HG03097 (cell line): ENCODE measurements at regions not wholly inside any gene's neighbourhood (a gene's known extent, or its start where the extent isn't known, plus 50 kb on each side); places are given as distances from the start of the nearest gene placed in this dataset.

Source experiments
- ATAC-seq: cut with Tn5 transposase; IDR thresholded peaks from one replicate; pipeline ENCODE4 v1.9.1; 2021; ENCODE audit not compliant: unreplicated experiment, low FRiP score

DNA sequence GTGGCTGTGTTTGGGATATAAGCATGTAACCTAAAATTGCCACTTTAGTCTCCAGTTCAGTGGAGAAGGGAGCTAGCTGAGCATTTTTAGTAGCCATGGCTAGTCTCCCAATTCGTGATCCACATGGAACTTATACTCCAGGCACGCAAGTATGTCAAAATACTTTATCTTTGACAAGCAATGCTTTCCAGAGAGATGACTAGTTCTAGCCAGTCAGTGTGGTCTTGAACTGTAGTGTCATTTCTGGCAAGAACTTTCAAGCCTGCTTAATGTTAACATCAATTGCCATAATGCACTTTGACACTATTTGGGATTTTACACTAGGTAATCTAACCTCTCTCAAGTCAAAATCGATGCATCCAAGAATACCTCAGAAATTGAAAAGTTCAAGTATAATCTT, 660.0 kb downstream of the PTPRC start:
- ATAC-seq = no peak

DNA sequence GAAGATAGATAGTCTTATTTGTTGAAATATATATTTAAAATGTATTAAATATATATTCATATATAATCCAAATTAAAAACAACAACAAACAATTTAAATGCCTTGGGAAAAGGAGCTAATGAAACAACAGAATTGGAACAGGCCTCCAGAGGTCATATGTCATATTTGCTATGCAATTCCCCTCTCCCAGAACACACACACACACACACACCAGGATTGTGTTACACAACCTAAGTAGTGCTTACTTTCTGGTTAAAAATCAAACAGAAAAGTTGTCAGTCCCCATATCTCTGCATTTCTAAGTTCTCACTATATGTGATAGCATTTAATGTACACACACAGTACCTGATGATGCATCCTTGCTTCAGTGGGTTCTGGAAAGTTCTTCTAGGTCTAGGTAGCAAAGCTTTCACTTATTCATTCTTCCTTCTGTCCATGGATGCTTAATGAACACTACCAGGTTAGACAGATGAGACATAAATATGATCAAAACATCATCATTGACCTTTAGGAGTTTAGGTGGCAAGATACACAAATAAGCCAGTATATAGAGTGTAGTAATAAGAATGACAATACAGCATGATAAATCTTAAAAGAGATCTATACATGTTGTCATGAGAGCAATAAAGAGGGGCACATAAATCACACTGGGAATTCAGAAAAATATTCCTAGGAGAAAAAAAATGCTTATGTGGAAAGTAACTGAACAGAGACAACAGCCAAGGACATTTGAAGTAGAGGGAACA, 662.8 kb downstream of the PTPRC start:
- no peak for ATAC-seq

DNA sequence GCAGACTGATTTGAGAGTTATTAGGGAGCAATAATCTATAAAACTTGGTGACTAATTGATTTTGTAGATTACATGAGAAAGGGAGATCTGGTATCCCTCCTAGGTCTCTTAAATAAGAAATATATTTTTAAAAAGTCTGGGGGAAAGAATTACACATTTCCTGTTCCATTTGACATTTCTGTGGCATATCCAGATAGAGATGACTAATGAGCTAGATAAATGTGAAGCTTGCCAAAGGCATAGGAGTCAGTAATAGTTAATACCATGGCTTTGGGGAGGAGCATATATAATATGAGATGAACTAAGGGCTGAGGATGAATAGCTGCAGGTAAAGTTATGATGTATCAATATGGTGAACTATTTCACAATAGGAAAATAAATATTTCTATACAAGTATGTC, 663.7 kb downstream of the PTPRC start:
- no peak for ATAC-seq

DNA sequence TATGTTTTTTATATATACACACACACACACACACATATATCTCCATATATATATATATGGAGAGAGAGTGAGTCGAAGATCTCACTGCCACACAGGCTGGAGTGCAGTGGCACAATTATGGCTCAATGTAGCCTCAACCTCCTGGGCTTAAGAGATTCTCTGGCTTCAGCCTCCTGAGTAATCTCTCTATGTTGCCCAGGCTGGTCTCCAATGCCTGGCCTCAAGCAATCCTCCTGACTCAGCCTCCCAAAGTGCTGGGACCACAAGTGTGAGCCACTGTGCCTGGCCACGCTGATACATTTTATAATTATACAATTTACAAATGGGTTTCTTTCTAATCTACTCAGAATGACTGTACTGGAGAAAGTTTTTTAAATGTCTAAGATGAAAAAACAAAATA, 664.2 kb downstream of the PTPRC start:
- no peak for ATAC-seq

DNA sequence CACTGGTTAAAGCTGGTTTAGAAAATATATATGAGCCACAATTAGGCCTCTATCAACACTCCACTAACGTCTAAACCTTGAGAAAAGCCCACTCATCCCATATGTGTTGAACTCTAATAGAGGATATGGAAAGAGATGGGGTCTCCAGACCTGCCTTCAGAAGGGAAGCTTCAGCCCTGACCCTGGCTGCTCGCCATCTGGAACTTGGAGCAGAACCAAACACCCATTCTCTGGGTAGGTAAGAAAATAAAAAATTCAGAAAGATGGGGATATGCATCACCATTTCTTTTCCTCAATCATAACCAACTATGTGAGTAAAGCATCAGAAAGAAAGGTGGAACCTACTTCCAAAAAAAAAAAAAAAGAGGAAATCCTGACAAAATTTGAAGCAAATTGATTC, 666.2 kb downstream of the PTPRC start:
- ATAC-seq = no peak

DNA sequence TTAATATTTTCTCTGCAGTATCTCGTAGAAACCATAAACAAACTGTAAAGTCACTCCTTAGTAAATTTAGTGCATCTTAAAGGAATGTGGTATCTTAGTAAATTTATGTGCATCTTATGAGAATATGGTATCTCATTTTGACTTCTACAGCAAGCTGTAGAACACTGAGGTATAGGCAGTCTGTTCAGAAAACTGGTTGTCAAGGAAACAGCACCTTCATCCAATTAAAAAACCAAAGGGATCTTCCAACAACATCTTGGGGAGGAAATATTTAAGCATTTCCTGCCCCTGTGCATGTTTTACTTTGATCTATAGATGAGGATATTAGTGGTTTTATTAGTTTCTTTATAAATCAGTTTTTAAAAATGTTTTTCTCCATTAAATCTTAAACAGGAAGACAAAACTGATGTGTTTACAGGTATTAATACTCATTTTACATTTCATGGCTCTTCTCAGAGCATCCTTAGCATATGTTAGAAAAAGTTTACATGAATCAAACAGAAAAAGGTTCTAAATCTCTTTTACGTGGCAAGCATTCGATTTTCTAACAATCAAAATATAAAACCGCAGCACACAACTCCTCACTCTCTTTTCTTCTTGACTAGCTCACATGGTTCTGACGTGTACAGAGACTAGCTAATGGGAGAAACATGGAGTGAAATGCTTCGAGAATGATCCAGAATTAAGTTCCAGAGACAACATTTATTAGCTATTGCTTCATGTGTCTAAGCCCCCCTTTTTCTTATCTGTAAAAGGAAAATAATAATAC, 668.8 kb downstream of the PTPRC start:
- no peak for ATAC-seq

DNA sequence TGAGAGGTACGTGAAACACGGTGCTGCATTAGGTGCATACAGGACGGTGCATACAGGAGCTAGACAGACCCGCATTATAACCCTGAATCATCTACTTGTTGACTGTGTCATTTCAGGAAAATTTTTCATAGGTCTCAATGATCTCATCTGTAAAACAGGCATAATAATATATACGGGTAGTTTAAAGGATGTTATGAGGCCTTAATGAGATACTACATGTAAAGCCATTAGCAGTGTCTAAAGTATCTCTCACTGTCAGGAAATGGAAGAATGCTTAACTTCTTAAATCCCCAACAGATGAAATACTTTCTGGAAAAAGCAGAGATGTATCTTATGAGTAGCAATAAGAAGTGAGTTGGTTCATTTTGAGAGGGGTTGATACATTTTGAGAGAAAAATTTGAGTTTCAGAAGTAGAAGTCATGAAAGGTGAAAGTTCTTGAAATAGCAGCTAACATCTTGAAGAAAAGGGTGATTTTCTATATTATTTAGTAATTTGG, 669.6 kb downstream of the PTPRC start:
- no peak for ATAC-seq

DNA sequence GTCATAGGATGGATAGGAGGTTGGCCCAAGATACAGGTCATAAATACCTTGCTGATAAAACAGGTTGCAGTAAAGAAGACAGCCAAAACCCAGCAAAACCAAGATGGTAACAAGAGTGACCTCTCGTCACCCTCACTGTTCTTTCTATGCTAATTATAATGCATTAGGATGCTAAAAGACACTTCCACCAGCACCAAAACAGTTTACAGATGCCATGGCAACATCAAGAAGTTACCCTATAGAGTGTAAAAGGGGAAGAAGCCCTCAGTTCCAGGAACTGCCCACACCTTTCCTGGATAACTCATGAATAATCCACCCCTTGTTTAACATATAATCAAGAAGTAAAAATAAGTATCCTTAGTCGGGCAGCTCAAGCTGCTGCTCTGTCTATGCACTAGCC, 671.9 kb downstream of the PTPRC start:
- no peak for ATAC-seq

DNA sequence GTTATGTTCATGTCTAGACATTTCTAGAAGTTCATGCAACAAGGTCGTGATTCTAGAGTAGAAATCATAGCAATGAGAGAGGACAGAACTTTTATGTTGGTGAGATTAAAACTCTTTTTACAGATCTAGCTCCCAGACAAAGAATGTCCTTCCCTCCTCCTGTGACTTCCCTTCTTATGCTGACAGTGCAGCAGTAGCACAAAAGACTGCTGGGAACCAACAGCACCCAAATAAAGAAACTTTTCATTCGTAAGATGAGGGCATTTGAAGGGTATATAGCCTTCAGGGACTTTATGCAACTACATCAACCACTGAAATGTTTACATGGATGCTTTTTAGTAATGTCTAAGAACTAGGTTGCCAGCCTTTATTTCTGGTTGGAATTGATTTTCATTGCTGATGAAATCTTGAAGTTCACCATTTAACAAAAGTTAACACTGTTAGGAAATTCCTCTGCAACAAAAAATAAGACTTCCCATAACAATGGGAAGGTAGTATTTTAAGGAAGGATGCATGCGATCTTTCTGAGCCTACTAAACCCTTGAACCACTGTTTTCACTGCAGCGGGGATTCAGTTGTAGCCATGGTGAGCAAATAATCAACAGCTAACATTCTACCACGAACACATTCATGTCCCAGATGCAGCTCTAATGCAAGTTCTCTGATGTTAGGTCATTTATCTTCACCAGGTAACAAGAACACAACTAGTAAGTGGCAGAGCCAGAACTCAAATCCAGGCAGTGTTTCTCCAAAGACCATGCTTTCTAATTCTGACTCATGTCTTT, 672.8 kb downstream of the PTPRC start:
- no peak for ATAC-seq

DNA sequence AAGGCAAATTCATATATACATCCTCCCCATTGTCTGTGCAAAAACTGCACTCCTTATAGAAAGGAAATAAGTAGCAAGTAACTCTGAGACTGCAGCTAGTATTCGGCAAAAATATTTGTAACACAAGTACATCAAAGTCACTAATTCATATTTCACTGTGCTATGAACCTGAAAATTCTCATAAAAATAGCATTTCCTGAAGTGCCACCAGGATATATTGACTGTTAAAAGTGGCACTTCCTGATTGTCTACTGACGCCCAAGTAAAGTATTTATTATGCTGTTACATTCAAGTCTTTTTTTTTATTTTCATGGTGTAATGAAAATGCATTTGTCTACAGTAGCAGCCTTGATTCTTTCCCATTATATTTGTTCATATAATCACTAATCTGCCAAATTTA, 673.8 kb downstream of the PTPRC start:
- no peak for ATAC-seq

DNA sequence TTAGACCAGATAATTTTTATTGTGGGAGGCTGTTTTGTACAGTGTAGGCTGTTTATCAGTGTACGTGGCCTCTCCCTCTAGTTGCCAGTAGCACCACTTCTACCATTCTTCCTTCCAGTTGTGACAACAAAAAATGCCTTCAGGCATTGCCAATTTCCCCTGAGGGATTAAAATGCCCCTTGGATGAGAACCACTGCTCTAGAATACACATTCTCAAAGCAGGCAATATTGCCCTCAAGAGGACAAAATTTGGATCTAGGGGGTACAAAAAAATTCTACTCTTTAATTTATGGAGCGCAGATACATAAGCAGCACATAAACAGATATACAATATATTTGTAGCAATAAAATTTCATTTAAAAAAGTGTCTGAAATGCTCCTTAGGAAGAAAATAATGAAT, 674.6 kb downstream of the PTPRC start:
- ATAC-seq = no peak

DNA sequence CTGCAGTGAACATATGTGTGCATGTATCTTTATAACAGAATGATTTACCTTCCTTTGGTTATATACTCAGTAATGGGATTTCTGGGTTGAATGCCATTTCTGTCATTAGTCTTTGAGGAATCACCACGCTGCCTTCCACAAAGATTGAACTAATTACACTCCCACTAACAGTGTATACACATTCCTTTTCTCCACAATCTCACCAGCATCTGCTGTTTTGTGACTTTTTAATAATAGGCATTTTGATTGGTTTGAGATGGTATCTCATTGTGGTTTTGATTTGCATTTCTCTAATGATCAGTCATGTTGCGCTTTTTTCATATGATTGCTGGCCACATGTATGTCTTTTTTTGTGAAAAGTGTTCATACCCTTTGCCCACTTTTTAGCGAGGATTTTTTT, 680.5 kb downstream of the PTPRC start:
- ATAC-seq = no peak

DNA sequence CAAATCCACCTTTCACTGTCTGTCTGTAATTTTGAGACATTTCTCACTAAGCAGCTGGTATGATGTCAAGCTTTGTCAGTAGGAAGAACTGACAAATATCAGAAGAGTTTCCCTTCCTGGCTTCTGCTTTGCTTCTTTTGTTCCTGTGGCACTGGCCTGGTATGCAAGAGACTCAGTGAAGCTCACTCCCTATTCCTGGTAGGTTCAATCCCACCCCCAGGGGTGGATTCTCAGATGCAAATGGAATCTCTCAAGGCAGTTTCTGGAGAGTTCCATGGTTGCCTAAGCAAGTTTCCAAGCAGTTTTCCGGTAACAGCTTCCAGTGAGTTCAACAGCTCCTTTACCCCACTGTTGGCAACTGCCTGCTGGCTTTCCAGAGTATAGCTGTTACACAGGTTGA, 683.4 kb downstream of the PTPRC start:
- ATAC-seq = no peak

DNA sequence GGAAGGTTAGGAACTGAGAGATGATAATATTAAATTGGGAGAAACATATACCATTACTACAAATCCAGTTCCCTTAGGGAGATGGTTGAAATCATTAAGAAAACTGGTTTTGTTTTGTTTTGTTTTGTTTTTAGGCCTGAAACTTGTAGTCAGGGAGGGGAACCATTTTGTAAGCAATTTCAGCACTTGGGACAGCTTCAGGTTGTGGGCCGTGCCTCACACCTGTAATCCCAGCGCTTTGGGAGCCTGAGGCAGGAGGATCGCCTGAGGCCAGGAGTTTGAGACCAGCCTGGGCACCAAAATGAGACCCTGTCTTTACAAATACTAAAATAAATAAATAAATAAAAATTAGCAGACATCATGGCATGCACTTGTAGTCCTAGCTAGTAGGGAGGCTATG, 694.3 kb upstream of the NR5A2 start:
- no peak for ATAC-seq

DNA sequence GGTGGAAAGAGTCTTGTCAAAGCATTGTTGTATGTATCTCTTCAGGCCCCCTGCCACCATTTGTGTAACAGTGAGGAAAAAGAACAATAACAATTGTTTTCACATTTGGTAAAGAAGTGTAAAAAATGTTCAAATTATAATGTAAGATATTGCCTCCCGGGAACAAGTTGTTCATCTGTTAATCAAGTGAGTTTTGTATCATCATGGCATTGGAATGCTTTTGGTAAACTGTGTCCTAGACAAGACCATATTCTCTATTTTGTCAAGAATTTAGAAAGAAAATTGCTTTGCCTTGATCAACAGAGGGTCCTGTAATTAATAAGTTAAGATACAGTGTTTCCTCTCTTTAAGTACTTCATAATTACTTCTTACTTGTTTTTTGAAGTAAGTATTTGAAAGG, 692.0 kb upstream of the NR5A2 start:
- ATAC-seq = no peak

DNA sequence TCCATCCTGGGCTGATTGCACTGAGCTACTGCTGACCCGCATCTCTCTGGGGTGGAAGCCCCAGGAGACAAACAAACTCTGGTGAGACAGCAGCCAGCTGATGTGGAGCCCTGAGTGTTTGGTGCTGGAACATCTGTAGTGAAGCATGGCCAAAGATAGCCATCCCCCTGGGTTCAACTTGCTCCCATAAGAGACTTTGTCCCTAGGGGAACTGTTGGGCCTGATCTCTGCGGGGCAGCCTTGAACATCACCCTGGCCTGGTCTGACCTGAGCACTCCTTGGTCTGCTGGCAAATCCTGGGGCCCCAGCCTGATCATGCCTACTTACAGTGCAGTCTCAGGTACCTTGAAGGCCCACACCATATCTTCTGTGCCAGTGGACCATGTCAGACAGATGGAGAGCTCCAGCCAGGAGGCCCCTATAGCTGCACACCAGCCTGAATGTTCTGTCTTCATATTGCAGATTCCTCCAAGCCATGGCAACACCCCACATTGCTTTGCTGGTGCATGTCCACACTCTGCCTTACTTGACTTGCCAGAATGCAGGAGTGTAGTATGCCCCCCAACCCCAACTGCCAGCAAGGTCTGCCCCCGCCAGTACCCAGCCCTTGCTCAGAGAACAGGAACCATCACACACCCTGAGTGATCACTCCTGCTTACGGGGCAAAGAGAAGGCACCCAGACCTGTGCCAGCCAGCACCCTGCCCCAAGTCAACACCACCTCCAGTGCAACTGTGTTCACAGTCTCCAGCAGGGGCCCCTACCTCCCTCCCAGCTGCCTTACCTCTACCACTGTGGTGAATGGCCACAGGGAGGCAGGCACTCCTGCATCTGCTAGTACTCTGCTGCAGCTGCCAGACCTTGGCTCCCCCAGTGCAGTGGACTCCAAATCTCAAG, 690.5 kb upstream of the NR5A2 start:
- ATAC-seq = no peak

DNA sequence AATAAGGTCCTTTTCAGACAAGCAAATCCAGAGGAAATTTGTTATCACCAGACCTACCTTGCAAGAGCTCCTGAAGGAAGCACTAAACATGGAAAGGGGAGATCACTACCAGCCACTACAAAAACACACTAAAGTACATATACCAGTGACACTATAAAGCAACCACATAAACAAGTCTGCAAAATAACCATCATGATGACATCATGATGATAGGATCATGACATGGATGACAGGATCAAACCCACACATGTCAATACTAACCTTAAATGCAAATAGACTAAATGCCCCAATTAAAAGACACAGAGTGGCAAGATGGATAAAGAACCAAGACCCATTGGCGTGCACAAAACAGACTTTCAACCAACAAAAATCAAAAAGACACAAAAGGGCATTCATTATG, 688.8 kb upstream of the NR5A2 start:
- no peak for ATAC-seq

DNA sequence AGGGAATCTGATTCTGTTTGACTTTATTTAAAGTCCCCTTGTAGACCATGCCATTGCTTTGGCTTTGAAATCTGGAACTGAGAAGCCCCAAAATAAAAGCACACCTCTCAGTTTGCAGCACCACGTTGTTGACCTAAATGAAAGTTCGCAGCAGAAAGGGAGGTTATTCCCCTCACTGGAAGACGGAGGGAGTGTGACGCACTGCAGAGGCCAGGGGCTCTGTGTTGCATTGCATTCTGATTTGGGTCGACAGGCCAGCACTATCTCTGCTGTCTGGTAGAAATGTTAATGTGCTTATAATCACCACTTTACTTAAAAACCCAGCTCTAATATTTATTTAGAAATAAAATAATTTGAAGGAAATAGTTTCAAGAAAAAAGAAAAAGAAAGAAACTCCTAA, 675.2 kb upstream of the NR5A2 start:
- ATAC-seq = no peak

DNA sequence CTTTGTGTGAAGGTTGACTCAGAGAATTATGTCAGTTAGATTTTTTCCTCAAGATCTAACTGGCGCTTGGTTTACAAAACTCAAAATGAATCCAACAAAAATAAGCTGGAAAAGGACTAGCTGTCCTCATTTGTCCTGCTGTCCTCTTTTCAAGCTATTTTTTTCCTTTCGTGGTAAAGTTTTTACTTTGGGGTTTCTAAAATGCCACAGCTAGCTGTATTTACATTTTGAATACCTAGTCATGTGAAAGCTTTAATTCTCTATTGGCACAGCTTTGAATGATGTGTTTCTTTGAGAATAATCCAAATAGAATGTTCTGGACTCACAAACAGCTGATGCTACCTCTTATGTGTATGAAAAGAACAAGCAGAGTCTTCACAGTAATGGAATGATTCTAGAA, 673.6 kb upstream of the NR5A2 start:
- ATAC-seq = no peak

DNA sequence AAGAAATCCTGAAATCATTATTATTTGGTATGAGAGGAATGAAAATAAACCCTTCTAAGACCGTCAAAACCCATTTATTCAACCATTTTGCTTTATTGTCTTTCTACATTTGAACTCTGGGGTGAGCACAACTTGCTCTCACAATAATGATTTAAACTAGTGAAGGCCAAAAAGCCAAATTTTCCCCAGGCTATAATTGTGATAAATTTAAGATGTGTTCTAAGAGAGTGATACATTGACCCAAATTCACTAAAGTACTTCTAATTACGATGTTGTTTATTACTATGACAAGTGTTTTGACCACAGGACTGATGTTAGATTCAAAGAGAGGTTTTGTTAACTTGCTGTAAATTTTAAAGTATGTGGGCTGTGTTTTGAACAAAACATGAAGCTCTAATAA, 670.9 kb upstream of the NR5A2 start:
- no peak for ATAC-seq
